ENCODE measurements at regions not wholly inside any gene's neighbourhood (a gene's known extent, or its start where the extent isn't known, plus 50 kb on each side); places are given as distances from the start of the nearest gene placed in this dataset.
A peak's percentile ranks its signal among the peaks of the same experiment; 100 is the strongest.

DNA sequence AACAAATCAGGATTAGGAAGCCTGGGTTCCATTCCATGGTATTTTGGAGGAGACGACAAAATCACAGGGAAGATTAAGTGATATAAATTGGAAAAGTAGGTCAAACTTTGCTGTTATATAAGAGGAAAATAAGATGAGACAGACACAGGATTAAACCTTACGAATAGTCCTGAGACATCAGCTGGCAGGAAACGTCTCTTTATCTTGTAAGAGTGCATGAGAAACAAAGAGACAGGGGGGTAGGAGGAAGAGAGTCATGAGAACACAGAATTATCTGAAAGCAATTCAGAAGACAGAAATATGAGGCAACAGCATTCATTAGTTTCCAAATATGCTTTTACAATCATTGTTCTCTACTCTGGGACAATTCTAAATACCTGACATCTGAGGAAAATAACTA is 310.6 kb upstream of the MIR17HG start:
- no peak overlapping the region for H2AFZ ChIP-seq (ENCODE audit: low read depth, low read length)
- no peak overlapping the region for H3K27ac ChIP-seq (ENCODE audit: low read length)
- no peaks in the 10 kb centered on the region for H3K9me3 ChIP-seq (ENCODE audit: insufficient read depth, low read length)
- no peak overlapping the region for H3K4me3 ChIP-seq (ENCODE audit: low read length)
- no peaks in the 10 kb centered on the region for H4K20me1 ChIP-seq (ENCODE audit: insufficient read depth, low read length)
- no peaks in the 10 kb centered on the region for H3K79me2 ChIP-seq (ENCODE audit: low read length)
- no peak overlapping the region for H3K9ac ChIP-seq (ENCODE audit: low read length)
- no peaks in the 10 kb centered on the region for H3K27me3 ChIP-seq (ENCODE audit: low read depth, low read length)
- H3K4me2 ChIP-seq (ENCODE audit: low read length): no peak overlapping the region
- H3K36me3 ChIP-seq (replicated peaks; ENCODE audit: low read depth, low read length): no peaks in the 10 kb centered on the region
- TF ChIP-seq, protein P1, sequence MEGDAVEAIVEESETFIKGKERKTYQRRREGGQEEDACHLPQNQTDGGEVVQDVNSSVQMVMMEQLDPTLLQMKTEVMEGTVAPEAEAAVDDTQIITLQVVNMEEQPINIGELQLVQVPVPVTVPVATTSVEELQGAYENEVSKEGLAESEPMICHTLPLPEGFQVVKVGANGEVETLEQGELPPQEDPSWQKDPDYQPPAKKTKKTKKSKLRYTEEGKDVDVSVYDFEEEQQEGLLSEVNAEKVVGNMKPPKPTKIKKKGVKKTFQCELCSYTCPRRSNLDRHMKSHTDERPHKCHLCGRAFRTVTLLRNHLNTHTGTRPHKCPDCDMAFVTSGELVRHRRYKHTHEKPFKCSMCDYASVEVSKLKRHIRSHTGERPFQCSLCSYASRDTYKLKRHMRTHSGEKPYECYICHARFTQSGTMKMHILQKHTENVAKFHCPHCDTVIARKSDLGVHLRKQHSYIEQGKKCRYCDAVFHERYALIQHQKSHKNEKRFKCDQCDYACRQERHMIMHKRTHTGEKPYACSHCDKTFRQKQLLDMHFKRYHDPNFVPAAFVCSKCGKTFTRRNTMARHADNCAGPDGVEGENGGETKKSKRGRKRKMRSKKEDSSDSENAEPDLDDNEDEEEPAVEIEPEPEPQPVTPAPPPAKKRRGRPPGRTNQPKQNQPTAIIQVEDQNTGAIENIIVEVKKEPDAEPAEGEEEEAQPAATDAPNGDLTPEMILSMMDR (IDR thresholded peaks at IDR 0.05; ENCODE audit: low read depth, low read length): no peak
- TF ChIP-seq EZH2phosphoT487 (IDR thresholded peaks at IDR 0.05; ENCODE audit: low read depth): no peak
- no peaks in the 10 kb centered on the region for H3K4me1 ChIP-seq (ENCODE audit: low read length)

DNA sequence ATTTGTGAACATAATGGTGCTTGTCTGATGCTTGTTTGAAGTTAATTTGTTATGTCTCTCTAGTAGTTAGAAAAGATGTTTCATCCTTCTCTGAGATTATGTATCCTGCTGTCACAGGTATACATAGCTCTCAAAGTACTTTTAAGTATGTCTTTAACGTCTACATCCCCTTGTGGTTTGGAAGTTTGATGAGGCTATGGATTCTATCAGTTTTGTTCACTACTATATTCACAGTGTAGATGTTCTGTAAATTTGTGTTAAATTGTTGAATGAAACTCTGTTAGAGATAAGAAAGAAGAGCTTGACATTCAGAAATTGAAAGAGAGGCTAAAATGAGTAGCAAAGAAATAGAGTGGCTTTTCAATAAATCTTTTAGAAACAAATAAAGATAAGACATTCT is 304.6 kb upstream of the MIR17HG start:
- Histone ChIP-seq H3K4me1 (ENCODE audit: low read length) (no peaks in the 10 kb centered on the region), H2AFZ (ENCODE audit: low read depth, low read length) (no peak overlapping the region), H3K27me3 (ENCODE audit: low read depth, low read length) (no peaks in the 10 kb centered on the region), H3K36me3 (replicated peaks; ENCODE audit: low read depth, low read length) (no peaks in the 10 kb centered on the region), H3K27ac (ENCODE audit: low read length) (no peak overlapping the region), H3K4me3 (ENCODE audit: low read length) (no peak overlapping the region), H3K9ac (ENCODE audit: low read length) (no peak overlapping the region), H3K9me3 (ENCODE audit: insufficient read depth, low read length) (no peaks in the 10 kb centered on the region), H4K20me1 (ENCODE audit: insufficient read depth, low read length) (no peaks in the 10 kb centered on the region), H3K4me2 (ENCODE audit: low read length) (no peak overlapping the region), H3K79me2 (ENCODE audit: low read length) (no peaks in the 10 kb centered on the region)
- TF ChIP-seq, protein P1 (IDR thresholded peaks at IDR 0.05; ENCODE audit: low read depth, low read length): no peak
- TF ChIP-seq EZH2phosphoT487 (IDR thresholded peaks at IDR 0.05; ENCODE audit: low read depth): no peak

- no peaks in the 10 kb centered on the region for H4K20me1 ChIP-seq (ENCODE audit: insufficient read depth, low read length)
- H3K9me3 ChIP-seq (ENCODE audit: insufficient read depth, low read length): no peaks in the 10 kb centered on the region
- TF ChIP-seq EZH2phosphoT487 (IDR thresholded peaks at IDR 0.05; ENCODE audit: low read depth): no peak
- TF ChIP-seq, protein P1 (IDR thresholded peaks at IDR 0.05; ENCODE audit: low read depth, low read length): peak; percentile 86
- H3K36me3 ChIP-seq (replicated peaks; ENCODE audit: low read depth, low read length): no peaks in the 10 kb centered on the region
- no peak overlapping the region for H3K4me3 ChIP-seq (ENCODE audit: low read length)
- peak overlapping the region; percentile 64; the same call in 1 of the 2 replicates for H2AFZ ChIP-seq (ENCODE audit: low read depth, low read length)
- no peaks in the 10 kb centered on the region for H3K4me1 ChIP-seq (ENCODE audit: low read length)
- no peaks in the 10 kb centered on the region for H3K79me2 ChIP-seq (ENCODE audit: low read length)
- no peak overlapping the region for H3K27ac ChIP-seq (ENCODE audit: low read length)
- H3K4me2 ChIP-seq (ENCODE audit: low read length): no peak overlapping the region
- H3K27me3 ChIP-seq (ENCODE audit: low read depth, low read length): no peaks in the 10 kb centered on the region
- H3K9ac ChIP-seq (ENCODE audit: low read length): no peak overlapping the region
Measured at GRCh38 chr13:91045351-91046034, 302.0 kb upstream of the MIR17HG start.

GRCh38 chr13:91046715-91047327 is 300.7 kb upstream of the MIR17HG start:
- Histone ChIP-seq H3K4me2 (ENCODE audit: low read length) (no peak overlapping the region), H3K4me3 (ENCODE audit: low read length) (no peak overlapping the region), H3K4me1 (ENCODE audit: low read length) (no peaks in the 10 kb centered on the region), H2AFZ (ENCODE audit: low read depth, low read length) (no peak overlapping the region), H3K27me3 (ENCODE audit: low read depth, low read length) (no peaks in the 10 kb centered on the region), H3K9ac (ENCODE audit: low read length) (no peak overlapping the region), H4K20me1 (ENCODE audit: insufficient read depth, low read length) (no peaks in the 10 kb centered on the region), H3K27ac (ENCODE audit: low read length) (no peak overlapping the region), H3K9me3 (ENCODE audit: insufficient read depth, low read length) (no peaks in the 10 kb centered on the region), H3K79me2 (ENCODE audit: low read length) (no peaks in the 10 kb centered on the region), H3K36me3 (replicated peaks; ENCODE audit: low read depth, low read length) (no peaks in the 10 kb centered on the region)
- no peak for TF ChIP-seq EZH2phosphoT487 (IDR thresholded peaks at IDR 0.05; ENCODE audit: low read depth)
- TF ChIP-seq, protein P1 (IDR thresholded peaks at IDR 0.05; ENCODE audit: low read depth, low read length): no peak

Measured in OCI-LY3 (cell line).